GM23338 (cell line): ENCODE measurements at regions not wholly inside any gene's neighbourhood (a gene's known extent, or its start where the extent isn't known, plus 50 kb on each side); places are given as distances from the start of the nearest gene placed in this dataset.
"Not testable (repeated sequence)": the region's sequence is repeated elsewhere in the genome, so short reads cannot be mapped to it uniquely, and the experiment has no call there.

Experiments used
- CTCF ChIP-seq, 2 experiments: fragments of 200-600 bp in 1 of 2; sonication (generic) in 1 of 2; conservative IDR thresholded peaks; 2 replicates each; pipeline versions ENCODE4 v1.5.1 to v1.6.1; 2016 to 2017; ENCODE audit warnings: antibody characterized with exemption in 2 of 2, low read depth in 2 of 2, mild to moderate bottlenecking in 2 of 2, moderate library complexity in 1 of 2
- EZH2 ChIP-seq: fragments of 200-600 bp; sonication (generic); IDR thresholded peaks from one replicate; pipeline ENCODE4 v1.8.0; 2017; ENCODE audit warnings: antibody characterized with exemption, mild to moderate bottlenecking, low read depth; ENCODE audit not compliant: unreplicated experiment
- EZH2phosphoT487 ChIP-seq: fragments of 200-600 bp; sonication (generic); IDR thresholded peaks from one replicate; pipeline ENCODE4 v1.8.1; 2018; ENCODE audit warnings: antibody characterized with exemption; ENCODE audit not compliant: unreplicated experiment
- POLR2AphosphoS5 ChIP-seq: IDR thresholded peaks from 2 replicates; pipeline ENCODE4 v1.6.1; 2016; ENCODE audit warnings: antibody characterized with exemption, low read depth
- ZNF114 ChIP-seq: fragments of 250-450 bp; sonication (Bioruptor Pico); IDR thresholded peaks from 2 replicates; pipeline ENCODE4 v1.5.0; 2020; ENCODE audit warnings: mild to moderate bottlenecking, moderate library complexity
- ZNF462 ChIP-seq: fragments of 250-450 bp; sonication (Bioruptor Pico); IDR thresholded peaks from 2 replicates; pipeline ENCODE4 v1.5.0; 2020; ENCODE audit warnings: mild to moderate bottlenecking, moderate library complexity
- TF ChIP-seq, protein P1 (sequence below): IDR thresholded peaks from one replicate; pipeline ENCODE4 v1.6.1; 2018; ENCODE audit warnings: antibody characterized with exemption; ENCODE audit not compliant: unreplicated experiment

DNA sequence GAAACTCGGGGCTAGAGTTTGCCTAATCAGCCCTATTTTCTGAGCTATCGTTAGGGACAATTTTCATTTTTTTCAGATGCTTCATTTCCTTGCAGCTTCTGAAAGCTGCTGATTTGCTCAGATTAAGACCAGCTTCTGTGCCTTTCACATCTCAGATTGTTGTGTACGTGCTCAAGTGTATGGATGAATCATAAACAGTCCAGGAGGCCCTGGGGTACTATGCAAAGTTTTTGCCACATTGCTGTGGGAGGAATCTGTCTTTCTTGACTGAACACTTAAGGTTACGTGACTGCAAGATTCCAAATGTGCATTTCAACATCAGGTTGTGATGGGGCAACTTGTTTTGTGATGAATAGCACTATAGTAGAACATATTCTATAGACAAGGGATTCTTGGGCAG, 280.8 kb downstream of the CDY2B start:
- TF ChIP-seq CTCF (conservative IDR thresholded peaks at IDR 0.05; ENCODE audit: low read depth in 2 of 2); ZNF462 (CRISPR knock-in tag); ZNF114; POLR2AphosphoS5; EZH2phosphoT487; EZH2: not testable (repeated sequence)
- TF ChIP-seq, protein P1, sequence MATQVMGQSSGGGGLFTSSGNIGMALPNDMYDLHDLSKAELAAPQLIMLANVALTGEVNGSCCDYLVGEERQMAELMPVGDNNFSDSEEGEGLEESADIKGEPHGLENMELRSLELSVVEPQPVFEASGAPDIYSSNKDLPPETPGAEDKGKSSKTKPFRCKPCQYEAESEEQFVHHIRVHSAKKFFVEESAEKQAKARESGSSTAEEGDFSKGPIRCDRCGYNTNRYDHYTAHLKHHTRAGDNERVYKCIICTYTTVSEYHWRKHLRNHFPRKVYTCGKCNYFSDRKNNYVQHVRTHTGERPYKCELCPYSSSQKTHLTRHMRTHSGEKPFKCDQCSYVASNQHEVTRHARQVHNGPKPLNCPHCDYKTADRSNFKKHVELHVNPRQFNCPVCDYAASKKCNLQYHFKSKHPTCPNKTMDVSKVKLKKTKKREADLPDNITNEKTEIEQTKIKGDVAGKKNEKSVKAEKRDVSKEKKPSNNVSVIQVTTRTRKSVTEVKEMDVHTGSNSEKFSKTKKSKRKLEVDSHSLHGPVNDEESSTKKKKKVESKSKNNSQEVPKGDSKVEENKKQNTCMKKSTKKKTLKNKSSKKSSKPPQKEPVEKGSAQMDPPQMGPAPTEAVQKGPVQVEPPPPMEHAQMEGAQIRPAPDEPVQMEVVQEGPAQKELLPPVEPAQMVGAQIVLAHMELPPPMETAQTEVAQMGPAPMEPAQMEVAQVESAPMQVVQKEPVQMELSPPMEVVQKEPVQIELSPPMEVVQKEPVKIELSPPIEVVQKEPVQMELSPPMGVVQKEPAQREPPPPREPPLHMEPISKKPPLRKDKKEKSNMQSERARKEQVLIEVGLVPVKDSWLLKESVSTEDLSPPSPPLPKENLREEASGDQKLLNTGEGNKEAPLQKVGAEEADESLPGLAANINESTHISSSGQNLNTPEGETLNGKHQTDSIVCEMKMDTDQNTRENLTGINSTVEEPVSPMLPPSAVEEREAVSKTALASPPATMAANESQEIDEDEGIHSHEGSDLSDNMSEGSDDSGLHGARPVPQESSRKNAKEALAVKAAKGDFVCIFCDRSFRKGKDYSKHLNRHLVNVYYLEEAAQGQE = not testable (repeated sequence)
